ENCODE measurements at regions not wholly inside any gene's neighbourhood (a gene's known extent, or its start where the extent isn't known, plus 50 kb on each side); places are given as distances from the start of the nearest gene placed in this dataset.

- TF ChIP-seq GATA2 (IDR thresholded peaks at IDR 0.05; ENCODE audit: low read depth, low read length) (no peak), GATA3 (IDR thresholded peaks at IDR 0.05; ENCODE audit: low read depth, low read length) (no peak)
Measured at GRCh38 chr1:163761898-163762297, 440.1 kb downstream of the NUF2 start.

GRCh38 chr1:163766257-163766918 is 444.6 kb downstream of the NUF2 start:
- TF ChIP-seq GATA2 (IDR thresholded peaks at IDR 0.05; ENCODE audit: low read depth, low read length) (no peak), GATA3 (IDR thresholded peaks at IDR 0.05; ENCODE audit: low read depth, low read length) (no peak)

DNA sequence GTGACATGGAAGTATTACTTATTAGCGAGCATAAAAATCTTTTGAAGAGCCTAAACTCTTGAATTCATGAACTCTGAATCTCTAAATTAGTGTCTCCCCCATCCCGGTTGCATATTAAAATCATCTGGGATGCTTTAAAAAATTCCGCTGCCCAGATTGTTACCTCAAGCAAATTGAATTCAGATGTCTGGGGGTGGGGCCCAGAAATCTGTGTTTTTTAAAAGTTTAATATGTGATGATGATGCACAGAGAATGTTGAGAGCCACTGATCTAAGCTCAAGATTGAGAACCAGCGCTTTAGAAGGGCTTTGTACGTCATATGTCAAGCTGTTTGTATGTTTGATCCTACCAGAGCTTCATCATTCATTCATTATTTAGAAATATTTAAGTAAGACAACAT is 446.8 kb downstream of the NUF2 start:
- TF ChIP-seq GATA2 (IDR thresholded peaks at IDR 0.05; ENCODE audit: low read depth, low read length) (no peak), GATA3 (IDR thresholded peaks at IDR 0.05; ENCODE audit: low read depth, low read length) (no peak)

GRCh38 chr1:163770265-163770664 is 448.5 kb downstream of the NUF2 start:
- TF ChIP-seq GATA2 (IDR thresholded peaks at IDR 0.05; ENCODE audit: low read depth, low read length) (0 out of 2 replicates have a peak, but pooled peaks have one; percentile 20), GATA3 (IDR thresholded peaks at IDR 0.05; ENCODE audit: low read depth, low read length) (no peak)

- TF ChIP-seq GATA3 (IDR thresholded peaks at IDR 0.05; ENCODE audit: low read depth, low read length) (no peak), GATA2 (IDR thresholded peaks at IDR 0.05; ENCODE audit: low read depth, low read length) (no peak)
Measured at GRCh38 chr1:163771637-163772036, 449.9 kb downstream of the NUF2 start.

GRCh38 chr1:163772246-163772645 is 450.5 kb downstream of the NUF2 start:
- TF ChIP-seq GATA3 (IDR thresholded peaks at IDR 0.05; ENCODE audit: low read depth, low read length) = no peak
- TF ChIP-seq GATA2 (IDR thresholded peaks at IDR 0.05; ENCODE audit: low read depth, low read length) = no peak

DNA sequence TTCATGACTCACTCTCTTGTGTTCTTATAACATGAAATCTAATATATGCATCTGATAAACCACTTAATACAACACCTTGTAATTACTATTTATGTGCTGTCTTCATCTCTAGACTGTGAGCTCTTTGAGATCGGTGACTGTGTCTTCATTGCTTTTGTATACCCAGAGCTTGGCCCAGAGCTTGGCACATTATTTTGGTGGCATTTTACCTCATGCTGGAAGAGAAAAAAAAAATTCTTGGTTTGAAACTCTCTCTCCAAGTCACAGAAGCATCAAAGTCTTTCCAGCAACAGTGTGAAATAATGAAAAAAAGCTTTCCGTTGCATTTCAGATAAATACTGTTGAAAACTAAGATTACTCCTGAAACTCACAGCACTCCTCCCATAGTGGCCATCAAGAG is 451.6 kb downstream of the NUF2 start:
- no peak for TF ChIP-seq GATA3 (IDR thresholded peaks at IDR 0.05; ENCODE audit: low read depth, low read length)
- TF ChIP-seq GATA2 (IDR thresholded peaks at IDR 0.05; ENCODE audit: low read depth, low read length) = no peak

- no peak for TF ChIP-seq GATA3 (IDR thresholded peaks at IDR 0.05; ENCODE audit: low read depth, low read length)
- no peak for TF ChIP-seq GATA2 (IDR thresholded peaks at IDR 0.05; ENCODE audit: low read depth, low read length)
Measured at GRCh38 chr1:163774401-163774945, 452.7 kb downstream of the NUF2 start.

DNA sequence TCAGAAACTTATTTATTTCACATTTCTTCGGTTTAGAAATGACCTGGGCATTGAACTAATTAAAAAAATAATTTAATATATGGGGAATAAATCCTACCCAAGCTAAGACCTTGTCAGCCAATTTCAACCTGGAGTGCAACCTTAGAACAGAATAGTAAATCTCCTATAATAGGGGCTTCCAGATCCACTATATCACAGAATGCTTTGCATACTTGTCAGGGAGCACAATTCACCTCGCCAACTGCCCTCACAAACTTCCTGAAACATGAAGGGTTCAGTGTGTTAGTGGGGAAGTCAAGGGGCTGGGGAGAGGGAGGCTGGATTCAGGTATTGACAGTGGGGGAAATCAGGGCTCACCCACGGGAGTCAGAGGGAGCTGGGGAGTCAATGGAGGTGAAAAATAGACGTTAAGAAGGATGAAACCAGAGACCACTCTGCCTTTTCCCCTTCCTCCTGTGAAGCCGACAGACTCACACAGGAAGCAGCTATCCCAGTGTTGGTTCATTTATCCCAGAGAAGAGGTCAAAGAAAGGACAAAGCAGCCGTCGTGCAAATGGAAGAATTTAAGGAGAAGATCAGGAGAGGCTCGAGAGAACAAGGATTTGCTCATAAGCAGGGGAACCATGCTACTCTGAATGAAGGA is 453.3 kb downstream of the NUF2 start:
- TF ChIP-seq GATA3 (IDR thresholded peaks at IDR 0.05; ENCODE audit: low read depth, low read length) (no peak), GATA2 (IDR thresholded peaks at IDR 0.05; ENCODE audit: low read depth, low read length) (no peak)

DNA sequence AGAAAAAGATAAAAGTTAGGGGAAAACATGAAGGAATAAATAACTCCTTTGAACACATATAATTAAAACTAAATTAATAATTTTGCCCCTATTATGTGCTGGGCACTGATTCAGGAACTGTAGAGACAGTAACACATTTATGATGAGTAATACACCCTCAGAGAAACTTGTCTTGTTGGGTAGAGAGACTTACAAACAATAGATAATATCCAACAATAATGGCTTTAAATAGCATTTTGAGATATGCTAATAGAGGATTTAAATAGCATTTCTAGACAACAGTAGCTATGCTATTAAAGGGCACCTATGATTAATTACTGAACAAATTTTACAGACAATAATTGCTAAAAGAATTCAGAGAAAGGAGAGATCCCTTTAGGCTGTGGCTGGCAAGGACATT is 455.5 kb downstream of the NUF2 start:
- TF ChIP-seq GATA3 (IDR thresholded peaks at IDR 0.05; ENCODE audit: low read depth, low read length) (no peak), GATA2 (IDR thresholded peaks at IDR 0.05; ENCODE audit: low read depth, low read length) (no peak)

DNA sequence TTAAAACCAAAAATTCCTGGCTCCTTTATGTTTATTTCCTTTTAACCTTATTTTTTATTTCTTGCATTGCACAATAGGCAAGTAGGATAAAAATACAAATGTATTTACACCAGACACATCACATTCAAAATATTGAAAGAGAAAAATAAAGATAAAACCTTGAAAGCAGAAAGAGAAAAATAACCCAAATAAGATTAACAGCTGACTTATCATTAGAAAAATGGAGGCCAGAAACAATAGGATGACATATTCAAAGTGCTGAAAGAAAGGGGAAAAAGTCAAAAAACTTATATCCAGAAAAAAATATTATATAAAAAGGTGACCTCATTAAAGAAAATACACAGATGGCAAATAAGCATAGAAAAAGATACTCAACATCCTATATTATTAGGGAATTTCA is 459.4 kb downstream of the NUF2 start:
- TF ChIP-seq GATA3 (IDR thresholded peaks at IDR 0.05; ENCODE audit: low read depth, low read length) (no peak), GATA2 (IDR thresholded peaks at IDR 0.05; ENCODE audit: low read depth, low read length) (no peak)

DNA sequence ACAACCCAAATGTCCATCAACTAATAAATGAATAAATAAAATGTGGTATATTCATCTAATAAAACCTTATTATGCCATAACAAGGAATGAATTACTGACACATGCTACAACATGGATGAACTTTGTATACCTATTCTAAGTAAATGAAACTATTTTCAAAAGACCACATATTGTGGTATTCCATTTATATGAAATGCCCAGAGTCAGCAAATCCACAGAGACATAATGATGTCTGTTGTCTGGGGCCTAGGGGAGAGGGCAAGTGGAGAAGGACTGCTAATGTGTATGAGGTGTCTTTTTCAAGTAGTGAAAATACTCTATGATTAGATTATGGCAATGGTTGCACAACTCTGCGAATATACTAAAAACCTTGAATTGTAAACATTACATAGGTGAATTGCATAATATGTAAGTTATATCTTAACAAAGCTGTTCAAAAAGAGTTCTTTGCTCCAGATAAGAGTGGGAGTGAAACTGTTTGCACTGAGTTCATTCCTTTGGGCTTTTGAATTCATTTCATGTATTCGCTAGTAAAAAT is 464.2 kb downstream of the NUF2 start:
- TF ChIP-seq GATA3 (IDR thresholded peaks at IDR 0.05; ENCODE audit: low read depth, low read length) (no peak), GATA2 (IDR thresholded peaks at IDR 0.05; ENCODE audit: low read depth, low read length) (no peak)

DNA sequence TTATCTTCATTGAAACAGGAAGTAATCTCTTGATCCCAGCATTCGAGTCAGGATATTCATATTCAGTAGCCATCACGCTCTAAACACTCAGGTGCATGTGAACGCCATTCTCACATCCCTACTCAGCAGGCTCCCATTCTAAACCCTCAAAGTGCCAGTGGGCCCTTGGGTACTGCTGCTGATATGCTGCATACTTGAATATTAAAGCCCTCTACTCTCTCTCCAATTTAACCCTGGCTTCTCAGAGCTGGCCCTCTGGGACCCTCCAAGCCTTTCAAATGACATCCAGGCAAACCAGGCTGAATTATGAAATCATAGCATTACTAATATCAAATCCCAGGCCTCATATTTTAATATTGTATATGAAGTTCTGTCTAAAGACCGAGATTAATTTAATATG is 468.2 kb downstream of the NUF2 start:
- no peak for TF ChIP-seq GATA3 (IDR thresholded peaks at IDR 0.05; ENCODE audit: low read depth, low read length)
- no peak for TF ChIP-seq GATA2 (IDR thresholded peaks at IDR 0.05; ENCODE audit: low read depth, low read length)

GRCh38 chr1:163794551-163794950 is 472.8 kb downstream of the NUF2 start:
- TF ChIP-seq GATA3 (IDR thresholded peaks at IDR 0.05; ENCODE audit: low read depth, low read length) = no peak
- TF ChIP-seq GATA2 (IDR thresholded peaks at IDR 0.05; ENCODE audit: low read depth, low read length) = no peak

GRCh38 chr1:163796394-163796821 is 474.7 kb downstream of the NUF2 start:
- TF ChIP-seq GATA3 (IDR thresholded peaks at IDR 0.05; ENCODE audit: low read depth, low read length) (no peak), GATA2 (IDR thresholded peaks at IDR 0.05; ENCODE audit: low read depth, low read length) (no peak)
